RPMI8226 (cell line): ENCODE measurements at regions not wholly inside any gene's neighbourhood (a gene's known extent, or its start where the extent isn't known, plus 50 kb on each side); places are given as distances from the start of the nearest gene placed in this dataset.

ENCODE experiments used
- DNase-seq: peaks from one replicate; pipeline ENCODE4 v3.0.0-alpha.2; 2015

DNA sequence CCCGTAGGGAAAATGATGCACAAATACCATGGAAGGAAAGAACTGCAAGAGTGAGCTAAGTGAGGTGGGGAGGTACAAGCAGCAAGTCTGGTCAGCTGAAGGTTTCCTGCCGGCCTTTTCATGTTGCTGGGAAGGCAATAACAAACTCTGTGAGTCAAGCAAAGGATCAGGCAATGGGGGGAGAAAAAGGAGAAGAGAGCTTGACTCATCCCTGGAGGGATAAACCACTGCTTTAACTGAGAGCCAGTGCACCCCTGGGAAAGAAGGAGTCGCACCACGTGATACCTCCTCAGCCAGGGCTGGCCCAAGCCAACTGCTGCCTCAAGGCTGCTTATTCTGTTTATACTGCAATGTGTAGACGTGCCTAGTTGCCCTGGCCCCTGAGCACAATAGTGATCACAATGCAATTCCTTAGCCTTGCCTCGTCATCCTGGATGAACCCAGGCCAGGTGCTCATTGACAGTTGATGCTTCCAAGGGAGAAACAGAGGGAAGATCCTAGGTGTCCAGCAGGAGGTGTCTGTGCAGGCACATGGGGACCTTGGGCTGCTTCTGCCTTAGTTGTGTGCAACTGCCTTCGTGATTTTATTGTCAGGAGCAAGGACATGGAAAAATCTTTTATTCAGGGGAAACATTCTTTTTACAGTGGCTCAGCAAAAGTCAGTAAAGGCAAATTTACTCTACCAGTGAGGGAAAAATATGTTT, 203.0 kb upstream of the TUT7 start:
- DNase-seq = no peak

DNA sequence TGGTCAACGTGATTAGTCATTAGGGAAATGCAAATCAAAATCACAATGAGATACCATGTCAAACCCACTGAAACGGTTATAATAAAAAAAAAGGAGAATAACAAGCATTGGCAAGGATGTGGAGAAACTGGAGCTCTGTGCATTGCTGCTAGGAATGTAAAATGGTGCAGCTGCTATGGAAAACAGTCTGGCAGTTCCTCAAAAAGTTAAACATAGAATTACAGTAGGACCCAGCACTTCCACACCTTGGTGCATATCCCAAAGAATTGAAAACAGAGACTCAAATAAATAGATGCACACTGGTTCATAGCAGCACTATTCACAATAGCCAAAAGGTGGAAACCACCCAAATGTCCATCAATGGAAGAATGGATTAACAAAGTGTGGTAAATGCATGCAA, 201.5 kb upstream of the TUT7 start:
- no peak for DNase-seq

DNA sequence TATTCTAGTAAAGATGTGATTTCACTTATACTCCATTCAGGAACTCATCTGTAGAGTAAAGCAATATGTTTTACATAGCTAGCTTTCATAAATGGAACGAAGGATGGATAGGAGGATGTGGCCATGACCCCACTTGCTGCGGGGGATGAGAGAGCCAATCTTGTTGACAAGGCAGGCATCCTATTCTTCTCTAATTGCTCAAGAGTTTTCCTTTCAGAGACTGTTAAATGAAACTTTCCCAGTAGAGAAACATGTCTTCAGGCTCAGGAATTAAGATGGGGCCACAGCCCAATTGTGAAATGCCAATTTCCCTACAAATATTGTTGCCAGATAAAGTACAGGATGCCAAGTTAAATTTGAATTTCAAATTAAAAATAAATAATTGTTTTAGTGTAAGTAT, 196.2 kb upstream of the TUT7 start:
- no peak for DNase-seq

DNA sequence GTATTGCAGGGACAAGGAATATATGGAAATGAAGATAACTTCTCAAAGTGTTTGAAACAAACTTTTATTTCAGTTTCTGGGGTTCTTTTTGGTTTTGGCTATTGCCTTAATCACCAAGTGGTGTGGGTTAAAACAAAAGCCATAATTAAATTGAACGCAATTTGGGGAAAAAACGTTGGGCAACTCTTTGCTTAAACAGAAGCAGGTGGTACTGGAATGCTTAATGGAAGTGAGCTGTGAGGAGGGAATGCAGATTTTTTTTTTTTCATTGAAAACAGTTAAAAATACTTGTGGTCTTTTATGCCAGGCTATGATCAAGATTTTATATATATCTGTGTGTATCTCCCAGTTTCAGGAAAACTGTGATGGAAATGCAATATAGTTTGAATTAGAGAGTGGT, 195.7 kb upstream of the TUT7 start:
- DNase-seq = no peak

DNA sequence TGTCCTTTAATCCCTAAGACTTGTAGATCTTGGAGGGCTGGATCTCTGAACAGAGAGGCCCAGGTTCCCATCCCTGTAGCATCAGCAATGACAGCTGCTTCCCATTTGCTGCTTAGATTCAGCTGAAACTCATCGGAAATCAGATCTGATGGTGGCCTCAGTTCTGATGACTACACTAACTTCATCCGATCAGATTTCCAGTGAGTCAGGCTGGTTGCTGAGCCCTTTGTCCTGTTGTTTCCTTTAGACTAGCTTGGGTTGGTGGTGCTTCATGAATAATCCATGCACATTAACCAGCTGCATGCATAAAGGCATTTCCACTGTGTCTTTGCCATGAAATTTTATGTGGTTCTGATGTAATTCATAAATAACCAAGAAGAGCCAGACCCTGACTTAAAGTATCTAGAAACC, 195.2 kb upstream of the TUT7 start:
- no peak for DNase-seq

DNA sequence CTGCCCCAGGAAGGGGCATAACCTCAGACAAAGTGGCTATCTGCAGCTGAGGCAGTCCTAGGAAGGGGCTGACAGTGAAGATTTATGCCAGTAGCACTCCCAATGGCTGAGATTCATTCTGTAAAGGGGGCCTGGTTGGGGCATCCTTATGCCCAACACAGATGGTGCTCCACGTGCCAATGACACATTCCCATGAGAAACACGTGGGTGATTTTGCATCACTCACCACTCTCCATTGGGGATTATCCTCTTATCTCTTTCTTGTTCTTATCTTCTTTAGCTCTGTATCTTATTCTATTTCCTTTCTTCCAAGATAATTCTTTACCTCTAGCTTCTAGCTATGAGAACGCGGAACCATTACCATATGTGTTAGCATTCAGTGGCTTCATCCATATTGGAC, 194.0 kb upstream of the TUT7 start:
- DNase-seq = no peak

DNA sequence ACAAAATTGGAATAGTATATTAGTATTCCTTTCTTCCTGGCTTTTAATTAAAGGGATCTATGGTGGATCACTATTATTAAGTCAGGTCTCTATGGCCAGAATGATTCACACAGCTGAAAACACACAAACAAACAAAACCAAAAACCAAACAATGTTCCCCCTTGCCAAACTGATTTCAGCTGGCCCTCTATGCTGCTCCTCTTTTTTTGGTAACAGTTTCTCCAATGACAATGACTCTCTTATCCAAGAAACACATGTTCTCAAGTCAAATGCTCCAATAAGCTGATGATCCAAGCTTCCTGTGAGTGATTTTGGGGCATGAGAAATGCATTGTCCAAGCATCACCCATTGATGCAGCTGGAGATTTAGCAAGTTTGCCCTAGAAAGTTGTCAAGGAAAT, 193.4 kb upstream of the TUT7 start:
- DNase-seq = no peak

DNA sequence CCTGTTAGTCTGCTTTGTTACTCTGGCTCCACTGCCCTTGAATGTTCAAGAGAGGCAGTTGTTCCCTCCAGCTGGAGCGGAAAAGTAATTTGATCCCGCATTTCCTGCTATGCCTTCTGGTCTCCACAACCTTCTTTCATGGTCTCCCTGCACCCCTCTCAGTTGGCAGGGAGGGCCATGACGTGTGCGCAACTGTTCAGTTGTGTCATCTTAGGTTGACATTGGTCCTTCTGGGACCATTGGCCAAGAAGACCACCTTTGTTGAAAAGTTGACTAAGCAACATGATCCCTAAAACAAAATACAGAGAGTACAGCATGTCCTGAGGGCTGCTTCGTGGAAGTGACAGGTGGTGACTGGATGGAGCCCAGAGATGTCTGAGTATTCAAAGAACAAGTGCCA, 192.5 kb upstream of the TUT7 start:
- DNase-seq = no peak

DNA sequence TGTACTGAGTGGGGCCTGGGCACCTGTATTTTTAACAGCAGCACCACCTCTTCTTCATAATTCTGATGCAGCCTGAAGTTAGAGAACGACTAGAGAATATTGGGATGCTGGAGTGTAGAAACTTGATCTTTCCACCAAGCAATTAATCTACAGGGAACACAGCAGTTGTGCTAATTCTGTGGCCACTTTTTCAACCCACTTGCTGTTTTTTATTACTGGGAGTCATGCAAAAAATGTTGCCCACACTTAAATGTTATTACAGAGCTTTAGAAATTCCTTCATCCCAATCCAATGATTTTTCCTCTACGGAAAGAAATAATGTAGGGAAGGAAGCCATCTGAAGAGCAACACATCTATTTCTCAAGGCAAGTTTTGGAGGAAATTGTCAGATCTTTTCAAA, 190.9 kb upstream of the TUT7 start:
- no peak for DNase-seq

DNA sequence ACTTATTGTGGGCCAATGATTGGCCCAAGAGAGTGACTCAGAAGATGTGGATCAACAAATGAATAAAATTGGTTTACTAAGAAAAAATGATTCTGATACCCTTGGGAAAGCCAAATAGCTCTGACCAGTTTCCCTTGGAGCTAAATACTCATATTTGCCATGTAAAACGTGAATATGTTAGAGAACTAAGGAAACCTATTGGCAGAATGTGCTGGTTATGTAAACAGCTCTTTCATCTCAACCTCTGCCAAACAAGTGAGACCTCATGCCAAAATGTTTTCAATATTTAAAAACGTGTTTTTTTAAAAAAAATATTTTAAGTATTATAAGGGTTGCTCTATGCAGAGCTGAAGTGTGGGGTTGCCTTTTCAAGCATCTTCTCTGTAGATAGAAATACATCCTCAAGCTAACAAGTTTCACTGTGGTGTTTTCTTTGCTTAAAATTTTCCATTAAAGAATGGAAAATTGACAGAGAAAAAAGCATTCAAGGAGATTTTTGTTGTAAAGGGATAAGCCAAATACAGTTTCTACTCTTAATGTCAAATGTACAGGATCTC, 186.9 kb upstream of the TUT7 start:
- DNase-seq = no peak

DNA sequence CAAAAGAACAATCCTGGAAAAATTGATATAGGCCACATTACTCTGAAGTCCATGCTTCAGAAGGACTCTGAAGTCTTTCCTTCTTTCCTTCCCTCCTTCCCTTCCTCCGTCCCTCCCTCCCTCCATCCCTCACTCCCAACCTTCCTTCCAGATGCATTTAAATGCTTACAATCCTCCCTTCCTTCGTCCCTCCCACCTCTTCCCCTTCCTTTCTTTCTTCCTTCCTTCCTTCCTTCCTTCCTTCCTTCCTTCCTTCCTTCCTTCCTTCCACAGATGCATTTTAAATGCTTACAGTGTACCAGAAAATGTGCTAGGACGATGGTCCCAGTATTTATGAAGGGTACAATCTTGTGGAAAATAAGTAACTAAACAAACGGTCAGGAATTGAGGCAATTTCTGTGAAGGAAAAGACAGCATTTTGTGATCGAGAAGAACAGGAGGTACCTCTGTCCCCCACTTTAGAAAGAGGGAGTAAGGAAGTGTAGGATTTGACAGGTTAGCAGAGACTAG, 181.3 kb upstream of the TUT7 start:
- no peak for DNase-seq

DNA sequence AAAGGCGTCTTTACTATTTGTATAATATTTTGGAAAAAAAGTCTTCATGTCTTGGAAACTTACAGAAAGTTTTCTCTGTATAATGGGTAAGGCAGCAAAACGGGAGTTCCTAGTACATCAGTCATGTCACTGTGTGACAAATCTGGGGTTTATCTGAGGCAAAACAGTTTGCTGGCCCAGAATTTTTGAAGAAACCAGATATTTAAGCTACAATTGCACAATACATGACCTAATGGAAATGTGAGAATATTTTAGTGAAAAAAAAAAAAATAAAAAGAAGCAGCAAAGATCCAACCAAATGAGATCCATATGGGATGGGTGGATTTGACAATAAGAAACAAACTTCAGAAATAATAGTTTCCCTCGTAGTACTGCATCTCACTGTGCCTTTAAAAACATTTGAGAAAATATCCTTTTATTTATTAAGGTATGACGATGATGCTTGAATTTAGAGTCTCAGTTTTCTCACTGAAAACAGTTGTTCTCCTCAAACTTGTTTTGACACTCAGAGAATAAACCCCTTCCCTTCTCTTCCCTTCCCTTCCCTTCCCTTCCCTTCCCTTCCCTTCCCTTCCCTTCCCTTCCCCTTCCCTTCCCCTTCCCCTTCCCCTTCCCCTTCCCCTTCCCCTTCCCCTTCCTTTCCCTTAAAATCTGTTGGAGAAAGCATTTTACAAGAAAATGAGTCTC, 180.5 kb upstream of the TUT7 start:
- no peak for DNase-seq

DNA sequence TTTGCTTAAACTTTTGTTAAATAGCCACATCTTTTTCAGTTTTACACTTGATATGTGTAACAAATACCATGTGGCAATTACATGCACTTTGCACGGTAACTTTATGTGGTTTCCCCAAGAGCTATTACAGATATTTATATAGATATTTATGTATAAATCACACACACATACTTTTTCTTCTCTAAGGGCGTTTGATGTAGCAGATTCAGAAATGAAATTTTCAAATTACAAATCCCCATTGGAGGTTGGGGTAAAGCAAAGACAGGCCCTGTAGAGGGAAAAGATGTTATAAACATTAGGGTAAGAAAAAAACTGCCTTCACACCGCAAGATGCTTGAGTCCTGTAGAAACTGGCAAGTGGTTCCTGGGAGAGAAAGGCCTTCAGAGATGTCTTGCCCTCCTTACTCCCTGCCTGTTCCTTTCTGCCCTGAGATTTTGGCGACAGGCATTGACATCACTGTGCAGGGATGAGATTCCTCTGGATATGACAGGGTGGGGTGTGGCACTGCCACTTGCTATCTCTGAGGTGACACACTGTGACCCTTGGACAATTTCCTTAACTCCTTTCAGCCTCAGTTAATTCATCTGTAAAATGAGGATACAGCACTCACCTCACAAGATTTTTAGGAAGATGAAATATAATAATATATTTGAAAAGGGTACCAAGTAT, 177.9 kb upstream of the TUT7 start:
- DNase-seq = no peak

DNA sequence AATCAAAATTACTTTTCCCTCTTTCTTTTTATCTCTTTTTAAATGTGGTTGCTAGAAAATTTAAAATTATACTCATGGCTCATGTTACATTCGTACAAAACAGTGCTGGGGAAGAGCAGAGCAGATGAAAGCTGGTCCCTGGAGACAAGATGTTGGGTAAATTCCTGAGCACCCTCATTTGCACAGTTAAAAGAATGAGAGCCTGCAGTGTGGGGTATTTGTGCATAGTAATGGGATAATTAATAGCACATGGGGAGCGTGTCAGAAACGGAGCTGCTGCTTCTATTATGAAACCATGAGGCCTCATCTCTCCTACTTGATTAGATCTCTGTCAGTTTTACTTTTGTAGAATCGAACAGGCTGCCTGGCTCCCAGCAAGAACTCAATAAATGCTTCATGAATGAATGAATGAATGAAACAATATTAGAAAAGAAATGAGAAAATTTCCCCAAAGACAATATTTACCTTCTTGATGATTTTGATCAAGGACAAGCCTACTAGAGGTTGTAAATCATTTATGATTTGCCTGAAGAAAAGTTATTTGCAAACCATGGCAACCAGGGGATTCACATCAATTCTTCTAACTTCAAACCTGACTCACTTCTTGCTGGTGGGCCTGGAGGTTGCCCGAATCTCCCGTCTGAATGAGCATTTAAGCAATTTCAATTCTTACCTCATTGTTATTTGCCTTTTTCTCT, 177.2 kb upstream of the TUT7 start:
- DNase-seq = no peak

DNA sequence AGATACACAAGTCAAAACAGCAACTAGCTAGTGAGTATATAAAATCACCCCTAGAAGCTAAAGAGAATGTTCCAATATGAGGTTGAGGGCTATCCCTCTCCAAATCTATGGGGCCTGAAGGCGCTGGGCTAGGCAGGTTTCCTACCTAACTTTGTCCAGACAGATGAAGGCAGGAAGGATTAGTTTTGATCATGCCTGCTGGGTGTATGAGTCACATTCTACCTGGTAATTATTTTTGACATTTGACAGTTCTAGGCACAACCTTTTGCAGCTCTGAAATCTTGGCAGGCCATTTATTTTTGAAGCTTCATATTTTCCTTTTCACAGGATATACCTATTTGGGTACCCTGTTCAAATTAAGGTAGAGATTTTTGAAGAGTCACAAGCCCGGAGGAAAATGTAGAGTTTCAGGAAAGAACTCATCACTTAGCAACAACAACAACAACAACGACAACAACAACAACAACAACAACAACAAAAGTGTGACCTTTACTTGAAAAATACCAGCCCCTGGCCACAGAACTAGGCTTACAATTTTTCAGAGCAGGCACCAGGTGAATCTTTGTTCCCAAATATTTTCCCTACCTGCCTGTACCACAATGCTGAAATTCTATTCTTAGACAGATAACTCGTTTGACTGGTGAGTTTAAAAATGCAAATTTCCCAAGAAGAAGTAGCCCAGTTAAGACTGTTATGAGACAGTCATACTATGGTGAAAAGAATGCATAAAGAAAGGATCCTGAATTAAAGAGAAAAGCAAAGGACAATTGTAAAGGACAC, 175.5 kb upstream of the TUT7 start:
- no peak for DNase-seq

DNA sequence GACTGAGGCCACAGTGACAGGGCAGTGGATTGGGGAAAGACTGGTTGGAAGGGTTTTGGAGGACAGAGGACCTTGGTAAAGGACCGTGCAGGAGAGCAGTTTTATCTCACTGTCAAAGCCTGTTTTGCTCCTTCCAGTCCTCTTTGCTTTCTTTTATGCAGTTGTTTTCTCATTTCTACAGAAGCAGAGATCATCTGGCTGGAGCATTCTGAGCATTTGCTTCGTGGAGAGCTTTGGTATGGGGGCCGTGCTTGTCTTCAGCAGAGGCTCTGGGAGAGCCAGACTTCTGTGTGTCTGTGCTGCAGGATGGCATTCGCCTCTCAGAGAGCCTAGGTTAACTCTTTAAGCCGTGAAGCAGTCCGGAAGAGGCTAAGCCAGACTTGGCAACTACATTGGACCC, 171.8 kb upstream of the TUT7 start:
- no peak for DNase-seq

DNA sequence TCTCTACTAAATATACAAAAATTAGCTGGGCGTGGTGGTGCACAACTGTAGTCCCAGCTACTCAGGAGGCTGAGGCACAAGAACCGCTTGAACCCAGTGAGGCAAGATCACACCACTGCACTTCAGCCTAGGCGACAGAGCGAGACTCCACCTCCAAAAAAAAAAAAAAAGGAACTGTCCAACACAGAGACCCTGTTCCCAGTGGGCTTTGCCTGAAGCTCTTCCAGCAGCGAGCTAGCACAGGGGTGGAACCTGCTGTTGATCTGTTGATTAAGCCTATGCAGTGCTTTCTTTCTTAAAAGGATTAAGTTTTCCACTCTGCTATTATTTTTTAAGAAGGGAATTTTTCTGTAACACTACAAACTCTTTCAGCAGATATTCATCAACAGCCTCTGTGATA, 171.0 kb upstream of the TUT7 start:
- DNase-seq = no peak

DNA sequence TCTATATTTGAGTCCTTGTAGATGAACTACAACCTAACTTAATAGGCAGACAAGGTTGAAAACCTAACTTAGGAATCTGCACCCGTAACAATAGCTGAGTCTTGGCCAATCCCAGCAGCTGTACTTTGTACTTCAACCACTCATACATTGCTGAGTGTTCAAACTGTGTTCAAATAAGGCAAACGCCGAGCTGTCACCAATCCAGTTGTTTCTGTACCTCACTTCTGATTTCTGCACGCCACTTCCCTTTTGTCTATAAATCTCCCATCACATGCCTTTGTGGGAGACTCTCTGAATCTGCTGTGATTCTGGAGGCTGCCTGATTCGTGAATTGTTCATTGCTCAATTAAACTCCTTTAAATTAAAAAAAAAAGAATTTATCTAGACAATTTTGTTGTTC, 167.8 kb upstream of the TUT7 start:
- DNase-seq = no peak

DNA sequence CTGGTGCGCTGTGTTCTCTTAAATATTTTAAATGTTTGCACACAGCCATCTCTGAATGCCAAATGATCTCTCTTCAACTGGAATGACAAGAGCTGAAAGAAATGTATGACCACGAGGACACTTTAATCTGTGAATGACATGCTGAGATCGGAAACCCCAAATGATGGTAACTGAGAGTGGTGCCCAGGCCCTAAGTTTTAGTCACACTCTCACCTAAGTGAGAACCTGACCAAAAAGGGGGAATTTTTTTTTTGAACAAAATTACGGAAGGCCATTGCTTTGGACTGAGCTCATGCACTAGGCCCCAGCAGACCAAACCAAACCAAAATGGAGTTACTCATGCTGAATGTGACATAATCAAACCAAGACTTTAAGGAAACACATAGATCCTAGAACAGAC, 167.1 kb upstream of the TUT7 start:
- no peak for DNase-seq

DNA sequence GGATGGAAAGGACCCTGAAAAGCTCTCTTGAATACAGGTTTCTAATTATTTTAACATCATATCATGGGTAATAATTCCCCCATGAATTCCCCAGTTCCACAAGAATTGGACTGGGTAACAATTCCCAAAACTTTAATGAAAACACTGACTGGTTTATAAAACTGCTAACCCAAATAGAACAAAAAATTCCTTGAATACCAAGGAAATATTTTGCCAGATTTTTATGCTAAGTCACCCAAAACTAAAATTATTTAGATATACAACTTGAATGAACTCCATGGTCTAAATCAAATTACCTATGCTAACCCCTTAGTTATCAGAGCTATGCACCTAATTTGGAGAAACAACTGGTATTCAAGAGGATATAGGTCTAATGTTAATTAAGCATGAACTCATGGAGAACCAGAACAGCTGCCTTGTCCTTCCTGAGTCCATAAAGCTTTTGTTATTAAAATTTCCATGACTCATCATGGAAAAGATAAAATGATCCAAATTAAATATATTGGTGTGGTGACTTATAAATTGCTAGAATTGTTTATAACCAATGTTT, 164.9 kb upstream of the TUT7 start:
- DNase-seq = no peak

DNA sequence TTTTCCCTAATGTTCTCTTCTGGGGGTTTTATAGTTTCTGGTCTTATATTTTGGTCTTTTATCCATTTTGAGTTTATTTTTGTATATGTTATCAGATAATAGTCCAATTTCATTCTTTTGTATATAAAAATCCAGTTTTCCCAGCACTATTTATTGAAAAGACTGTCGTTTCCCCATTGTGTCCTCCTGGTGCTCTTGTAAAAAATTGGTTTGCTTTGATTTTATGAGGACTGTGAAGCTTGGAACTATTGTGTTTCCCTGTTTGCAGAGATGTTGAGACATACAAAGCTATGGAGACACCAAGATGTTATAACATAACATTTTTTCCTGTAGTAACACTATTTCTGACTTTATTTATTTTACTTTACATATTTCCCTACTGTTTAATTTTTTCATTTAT, 163.3 kb upstream of the TUT7 start:
- no peak for DNase-seq

DNA sequence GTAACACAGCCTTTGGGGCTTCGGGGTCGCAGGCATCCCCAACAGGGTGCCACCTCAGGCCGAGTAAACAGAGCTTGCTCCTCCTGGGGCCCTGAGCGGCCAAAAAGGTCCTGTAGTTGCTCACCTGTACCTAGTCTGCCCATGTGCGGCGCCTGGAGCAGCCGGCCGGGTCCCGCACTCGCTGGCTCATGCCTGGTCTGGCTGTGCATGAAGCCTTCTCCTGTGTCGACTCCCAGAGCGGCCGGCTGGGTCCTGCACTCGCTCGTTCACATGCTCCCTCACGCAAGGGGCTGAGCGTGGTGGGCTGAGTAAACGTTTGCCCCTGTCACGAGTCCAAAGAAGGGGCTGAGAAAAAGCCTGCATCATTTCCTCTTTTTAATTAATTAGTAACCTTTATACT, 162.4 kb upstream of the TUT7 start:
- DNase-seq = no peak
